ENCODE measurements at regions not wholly inside any gene's neighbourhood (a gene's known extent, or its start where the extent isn't known, plus 50 kb on each side); places are given as distances from the start of the nearest gene placed in this dataset.
"Not testable (repeated sequence)": the region's sequence is repeated elsewhere in the genome, so short reads cannot be mapped to it uniquely, and the experiment has no call there.

DNA sequence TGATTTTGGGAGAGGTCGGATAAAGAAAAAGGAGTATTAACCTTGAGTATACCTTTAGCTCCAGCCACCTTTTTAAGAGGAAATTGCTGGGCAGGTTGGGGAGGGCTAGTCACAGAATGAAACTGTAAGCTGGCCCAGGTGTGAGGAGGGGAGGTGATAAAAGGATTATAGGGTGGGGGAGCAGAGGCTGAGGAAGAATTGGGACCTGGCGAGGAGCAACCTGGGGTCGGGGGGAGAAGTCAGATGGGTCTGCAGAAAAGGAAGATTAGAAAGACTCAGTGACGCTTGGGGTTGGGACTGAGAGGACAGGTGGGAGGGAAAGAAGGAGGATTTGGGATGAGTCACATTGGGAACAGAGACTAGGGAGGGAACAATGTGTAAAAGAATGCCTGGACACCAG is 1548.5 kb upstream of the WWC1 start:
- DNase-seq (ENCODE audit: low spot score), result not testable (repeated sequence)

- DNase-seq (ENCODE audit: low spot score), result no peak
Measured at GRCh38 chr5:166746506-166746905, 1544.9 kb upstream of the WWC1 start.

- no peak for DNase-seq (ENCODE audit: low spot score)
Measured at GRCh38 chr5:166750376-166750775, 1541.1 kb upstream of the WWC1 start.

- DNase-seq (ENCODE audit: low spot score), result no peak
Measured at GRCh38 chr5:166758151-166758550, 1533.3 kb upstream of the WWC1 start.

- DNase-seq (ENCODE audit: low spot score), result no peak
Measured at GRCh38 chr5:166767858-166768257, 1523.6 kb upstream of the WWC1 start.

DNA sequence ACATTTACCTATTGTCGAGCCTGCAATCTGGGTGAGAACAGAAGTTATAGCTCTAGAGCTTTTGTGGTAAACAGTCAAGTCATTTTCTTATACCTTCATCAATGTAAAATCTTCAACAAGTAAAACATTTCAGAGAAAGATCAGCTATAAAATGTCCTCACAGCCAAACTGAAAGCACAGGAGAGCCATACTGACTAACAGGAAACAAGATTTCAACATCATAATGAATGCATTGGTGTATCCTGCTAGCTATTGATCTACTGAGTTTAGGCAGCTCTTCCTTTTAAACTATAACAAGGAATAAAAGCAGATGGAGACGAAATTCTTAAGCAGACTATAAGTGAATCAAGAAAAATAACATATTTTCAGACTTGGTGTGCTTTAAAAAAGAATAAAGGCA is 1522.9 kb upstream of the WWC1 start:
- DNase-seq (ENCODE audit: low spot score), result no peak

GRCh38 chr5:166772770-166773169 is 1518.7 kb upstream of the WWC1 start:
- DNase-seq (ENCODE audit: low spot score), result no peak

- no peak for DNase-seq (ENCODE audit: low spot score)
Measured at GRCh38 chr5:166781737-166782136, 1509.7 kb upstream of the WWC1 start.

DNA sequence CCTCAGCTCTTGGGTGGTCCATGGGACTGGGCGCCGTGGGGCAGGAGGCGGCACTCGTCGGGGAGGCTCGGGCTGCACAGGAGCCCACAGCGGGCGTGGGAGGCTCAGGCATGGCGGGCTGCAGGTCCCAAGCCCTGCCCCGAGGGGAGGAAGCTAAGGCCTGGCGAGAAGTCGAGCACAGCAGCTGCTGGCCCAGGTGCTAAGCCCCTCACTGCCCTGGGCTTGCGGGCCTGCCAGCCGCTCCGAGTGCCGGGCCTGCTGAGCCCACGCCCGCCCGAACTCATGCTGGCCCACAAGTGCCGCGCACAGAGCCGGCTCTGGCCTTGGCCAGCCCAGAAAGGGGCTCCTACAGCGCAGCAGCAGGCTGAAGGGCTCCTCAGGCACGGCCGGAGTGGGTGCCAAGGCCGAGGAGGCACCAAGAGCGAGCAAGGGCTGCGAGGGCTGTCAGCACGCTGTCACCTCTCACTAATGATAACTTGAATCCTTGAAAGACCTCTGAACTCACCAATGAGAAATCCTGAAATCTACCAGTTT is 1506.8 kb upstream of the WWC1 start:
- DNase-seq (ENCODE audit: low spot score), result no peak

GRCh38 chr5:166786178-166786577 is 1505.3 kb upstream of the WWC1 start:
- DNase-seq (ENCODE audit: low spot score), result no peak

- no peak for DNase-seq (ENCODE audit: low spot score)
Measured at GRCh38 chr5:166786889-166787288, 1504.6 kb upstream of the WWC1 start.

DNA sequence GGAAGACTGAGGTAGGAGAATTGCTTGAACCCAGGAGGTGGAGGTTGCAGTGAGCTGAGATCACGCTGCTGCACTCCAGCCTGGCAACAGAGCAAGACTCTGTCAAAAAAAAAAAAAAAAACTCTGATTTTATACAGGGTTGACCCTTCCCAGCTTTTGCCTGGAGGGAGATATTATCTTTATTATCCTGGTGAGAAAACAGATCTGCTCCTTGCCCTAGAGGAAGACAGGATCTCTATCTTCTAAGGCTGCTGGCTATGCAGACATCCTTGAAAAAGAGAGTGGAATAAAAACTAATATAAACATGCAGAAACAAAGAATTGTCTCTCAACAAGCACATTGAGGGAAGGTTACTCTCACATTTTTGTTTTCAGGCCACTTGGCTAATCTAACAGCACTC is 1503.4 kb upstream of the WWC1 start:
- DNase-seq (ENCODE audit: low spot score), result no peak

DNA sequence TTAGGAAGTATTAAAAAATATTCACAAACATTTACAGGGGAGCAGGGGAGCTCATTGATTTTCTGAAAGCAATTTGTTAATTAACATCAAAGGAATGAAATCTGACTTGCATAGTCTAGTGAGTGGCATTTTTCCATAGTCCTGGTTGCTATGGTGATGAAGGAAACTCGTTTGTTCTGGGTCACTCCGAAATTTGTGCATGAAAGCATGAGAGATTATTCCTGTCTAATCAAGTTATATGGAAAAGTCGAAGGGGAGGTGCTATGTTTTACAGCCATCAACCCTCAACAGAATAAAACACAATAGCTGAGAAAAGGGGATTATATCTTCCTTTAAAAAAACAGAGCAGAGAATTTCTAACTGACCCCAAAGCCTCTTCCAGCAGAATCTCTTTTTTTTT is 1495.7 kb upstream of the WWC1 start:
- no peak for DNase-seq (ENCODE audit: low spot score)

DNA sequence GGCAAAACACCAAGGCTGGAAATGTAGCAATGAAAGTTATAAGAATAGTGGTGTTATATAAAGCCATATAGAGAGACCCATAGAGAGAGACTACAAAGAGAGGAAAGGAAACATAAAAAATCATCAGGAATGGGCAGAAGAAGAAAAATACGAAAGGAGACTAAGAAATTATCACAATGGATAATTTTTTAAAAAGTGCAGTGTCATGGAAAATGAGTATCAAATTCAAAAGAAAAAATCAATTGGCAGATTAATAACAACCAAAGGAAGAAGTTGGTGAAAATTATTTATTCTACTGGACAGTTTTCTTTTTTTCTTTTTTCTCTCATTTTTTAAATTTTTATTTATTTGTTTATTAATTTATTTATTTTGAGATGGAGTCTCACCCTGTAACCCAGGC is 1488.4 kb upstream of the WWC1 start:
- DNase-seq (ENCODE audit: low spot score), result no peak

GRCh38 chr5:166804223-166804622 is 1487.2 kb upstream of the WWC1 start:
- not testable (repeated sequence) for DNase-seq (ENCODE audit: low spot score)

GRCh38 chr5:166804693-166805092 is 1486.8 kb upstream of the WWC1 start:
- DNase-seq (ENCODE audit: low spot score), result not testable (repeated sequence)

GRCh38 chr5:166810093-166810658 is 1481.3 kb upstream of the WWC1 start:
- not testable (repeated sequence) for DNase-seq (ENCODE audit: low spot score)

- DNase-seq (ENCODE audit: low spot score), result no peak
Measured at GRCh38 chr5:166810721-166811120, 1480.7 kb upstream of the WWC1 start.

DNA sequence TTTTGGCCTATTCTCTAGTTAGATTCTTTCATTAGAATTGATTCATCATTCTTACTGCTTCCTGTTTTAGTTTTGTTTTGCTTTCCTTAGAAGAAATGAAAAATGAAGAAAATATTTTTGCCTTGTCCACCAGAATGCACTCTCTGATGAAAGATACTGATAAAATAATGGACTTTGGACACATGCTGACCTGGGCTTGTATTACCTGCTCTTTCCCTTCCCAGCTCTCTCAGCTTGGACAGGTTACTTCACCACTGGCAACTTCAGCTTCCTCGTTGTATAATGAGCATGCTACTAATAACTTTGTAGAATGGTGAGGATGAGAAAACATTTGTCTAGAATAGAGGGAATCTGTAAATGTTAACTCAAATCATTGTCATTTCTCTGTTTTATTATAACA is 1468.1 kb upstream of the WWC1 start:
- no peak for DNase-seq (ENCODE audit: low spot score)

DNA sequence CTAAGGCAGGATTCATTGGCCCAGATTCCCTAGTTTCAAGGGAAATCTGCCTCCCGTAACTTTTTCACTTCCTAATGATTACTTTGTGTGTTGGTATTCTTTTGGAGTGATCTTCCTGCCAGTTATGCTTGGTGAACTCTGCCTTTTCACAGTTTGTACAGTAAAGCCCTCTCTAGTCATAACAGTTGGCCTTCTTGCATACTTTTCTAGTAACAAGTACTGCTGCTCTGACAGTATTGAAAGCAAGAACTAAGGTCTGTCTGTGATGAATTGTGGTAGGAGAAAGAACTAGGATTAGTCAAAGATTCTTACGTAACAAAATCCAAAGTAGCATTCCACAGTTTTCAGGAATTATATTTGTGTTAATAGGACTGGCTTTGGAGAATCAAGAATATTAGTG is 1457.2 kb upstream of the WWC1 start:
- DNase-seq (ENCODE audit: low spot score), result no peak

GRCh38 chr5:166845044-166845443 is 1446.4 kb upstream of the WWC1 start:
- DNase-seq (ENCODE audit: low spot score), result peak; percentile 9

GRCh38 chr5:166856791-166857190 is 1434.7 kb upstream of the WWC1 start:
- no peak for DNase-seq (ENCODE audit: low spot score)

DNA sequence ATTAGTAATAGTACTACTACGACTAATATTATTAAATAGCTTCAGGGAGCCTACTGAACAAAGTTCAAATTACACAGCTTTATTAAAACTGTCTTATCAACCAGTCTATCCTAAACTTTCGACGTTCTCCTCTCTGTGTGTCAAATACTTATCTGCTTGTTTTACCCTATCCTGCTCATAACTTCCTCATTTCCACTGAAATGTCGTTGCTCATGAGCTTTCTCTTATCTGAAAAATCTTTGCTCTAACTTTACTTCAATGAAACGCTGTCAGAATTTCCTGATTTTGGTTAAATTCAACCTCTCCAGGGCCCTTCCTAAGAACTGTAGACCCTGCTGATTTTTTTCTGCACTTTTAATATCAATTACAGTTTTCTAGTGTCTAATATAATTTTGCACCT is 1431.0 kb upstream of the WWC1 start:
- no peak for DNase-seq (ENCODE audit: low spot score)

- DNase-seq (ENCODE audit: low spot score), result no peak
Measured at GRCh38 chr5:166862581-166862980, 1428.9 kb upstream of the WWC1 start.

DNA sequence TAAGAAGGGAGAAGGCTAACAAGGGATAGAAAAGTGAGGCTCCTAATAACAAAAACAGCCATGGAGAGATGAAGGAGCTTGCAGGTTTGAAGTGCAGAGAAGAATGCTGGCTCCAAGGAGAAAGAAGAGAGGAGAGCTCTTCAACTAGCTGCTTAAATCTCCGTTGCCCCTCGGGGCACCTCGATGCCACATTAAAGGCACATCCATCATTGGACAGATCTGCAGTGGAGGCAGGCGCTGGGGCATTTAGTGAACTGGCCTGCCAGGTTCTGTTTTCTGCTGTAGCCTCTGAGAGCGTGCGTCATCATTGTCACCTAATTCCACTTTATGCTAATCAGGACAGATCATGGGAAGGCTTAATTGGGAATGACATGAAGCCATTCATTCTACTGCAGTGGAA is 1426.2 kb upstream of the WWC1 start:
- no peak for DNase-seq (ENCODE audit: low spot score)

Measured in SW480 (cell line).